ENCODE measurements at regions not wholly inside any gene's neighbourhood (a gene's known extent, or its start where the extent isn't known, plus 50 kb on each side); places are given as distances from the start of the nearest gene placed in this dataset.
A peak's percentile ranks its signal among the peaks of the same experiment; 100 is the strongest.

- TF ChIP-seq CTCF (IDR thresholded peaks at IDR 0.05; ENCODE audit: low read depth, low read length) (no peak), EZH2phosphoT487 (IDR thresholded peaks at IDR 0.05; ENCODE audit: low read depth) (no peak)
- Histone ChIP-seq H3K27ac (ENCODE audit: low read length) (no peak overlapping the region), H3K4me2 (ENCODE audit: low read length) (no peak overlapping the region), H3K4me3 (ENCODE audit: low read length) (no peak overlapping the region), H3K36me3 (replicated peaks; ENCODE audit: low read depth, low read length) (no peaks in the 10 kb centered on the region), H3K27me3 (ENCODE audit: low read depth, low read length) (no peaks in the 10 kb centered on the region), H3K79me2 (ENCODE audit: low read length) (no peaks in the 10 kb centered on the region), H3K4me1 (ENCODE audit: low read length) (no peaks in the 10 kb centered on the region), H3K9me3 (ENCODE audit: insufficient read depth, low read length) (no peaks in the 10 kb centered on the region), H2AFZ (ENCODE audit: low read depth, low read length) (no peak overlapping the region), H4K20me1 (ENCODE audit: insufficient read depth, low read length) (no peaks in the 10 kb centered on the region), H3K9ac (ENCODE audit: low read length) (no peak overlapping the region)
Measured at GRCh38 chr1:115547696-115548095, 94.1 kb upstream of the VANGL1 start.

- Histone ChIP-seq H2AFZ (ENCODE audit: low read depth, low read length) (no peak overlapping the region), H3K4me3 (ENCODE audit: low read length) (no peak overlapping the region), H3K4me2 (ENCODE audit: low read length) (no peak overlapping the region), H3K27ac (ENCODE audit: low read length) (no peak overlapping the region), H3K79me2 (ENCODE audit: low read length) (no peaks in the 10 kb centered on the region), H3K4me1 (ENCODE audit: low read length) (no peaks in the 10 kb centered on the region), H3K27me3 (ENCODE audit: low read depth, low read length) (no peaks in the 10 kb centered on the region), H3K9me3 (ENCODE audit: insufficient read depth, low read length) (no peaks in the 10 kb centered on the region), H3K36me3 (replicated peaks; ENCODE audit: low read depth, low read length) (no peaks in the 10 kb centered on the region), H3K9ac (ENCODE audit: low read length) (no peak overlapping the region), H4K20me1 (ENCODE audit: insufficient read depth, low read length) (no peaks in the 10 kb centered on the region)
- no peak for TF ChIP-seq CTCF (IDR thresholded peaks at IDR 0.05; ENCODE audit: low read depth, low read length)
- no peak for TF ChIP-seq EZH2phosphoT487 (IDR thresholded peaks at IDR 0.05; ENCODE audit: low read depth)
Measured at GRCh38 chr1:115546846-115547245, 94.9 kb upstream of the VANGL1 start.

GRCh38 chr1:115545791-115546733 lies 95.7 kb upstream of the VANGL1 start:
- H4K20me1 ChIP-seq (ENCODE audit: insufficient read depth, low read length) = no peaks in the 10 kb centered on the region
- H3K79me2 ChIP-seq (ENCODE audit: low read length) = no peaks in the 10 kb centered on the region
- no peak overlapping the region for H3K27ac ChIP-seq (ENCODE audit: low read length)
- no peak for TF ChIP-seq EZH2phosphoT487 (IDR thresholded peaks at IDR 0.05; ENCODE audit: low read depth)
- TF ChIP-seq CTCF (IDR thresholded peaks at IDR 0.05; ENCODE audit: low read depth, low read length) = peak; percentile 29; the same call in 1 of the 2 replicates
- H3K4me3 ChIP-seq (ENCODE audit: low read length) = no peak overlapping the region
- H3K36me3 ChIP-seq (replicated peaks; ENCODE audit: low read depth, low read length) = no peaks in the 10 kb centered on the region
- no peaks in the 10 kb centered on the region for H3K9me3 ChIP-seq (ENCODE audit: insufficient read depth, low read length)
- H2AFZ ChIP-seq (ENCODE audit: low read depth, low read length) = 0 out of 2 replicates have a peak overlapping the region, but pooled peaks have one; percentile 21
- H3K9ac ChIP-seq (ENCODE audit: low read length) = no peak overlapping the region
- no peaks in the 10 kb centered on the region for H3K4me1 ChIP-seq (ENCODE audit: low read length)
- no peaks in the 10 kb centered on the region for H3K27me3 ChIP-seq (ENCODE audit: low read depth, low read length)
- no peak overlapping the region for H3K4me2 ChIP-seq (ENCODE audit: low read length)

- TF ChIP-seq EZH2phosphoT487 (IDR thresholded peaks at IDR 0.05; ENCODE audit: low read depth) (no peak), CTCF (IDR thresholded peaks at IDR 0.05; ENCODE audit: low read depth, low read length) (no peak)
- no peak overlapping the region for H3K9ac ChIP-seq (ENCODE audit: low read length)
- no peaks in the 10 kb centered on the region for H3K27me3 ChIP-seq (ENCODE audit: low read depth, low read length)
- no peak overlapping the region for H3K27ac ChIP-seq (ENCODE audit: low read length)
- no peaks in the 10 kb centered on the region for H4K20me1 ChIP-seq (ENCODE audit: insufficient read depth, low read length)
- no peaks in the 10 kb centered on the region for H3K9me3 ChIP-seq (ENCODE audit: insufficient read depth, low read length)
- H3K4me1 ChIP-seq (ENCODE audit: low read length) = no peaks in the 10 kb centered on the region
- no peak overlapping the region for H2AFZ ChIP-seq (ENCODE audit: low read depth, low read length)
- H3K4me3 ChIP-seq (ENCODE audit: low read length) = no peak overlapping the region
- H3K4me2 ChIP-seq (ENCODE audit: low read length) = no peak overlapping the region
- no peaks in the 10 kb centered on the region for H3K36me3 ChIP-seq (replicated peaks; ENCODE audit: low read depth, low read length)
- no peaks in the 10 kb centered on the region for H3K79me2 ChIP-seq (ENCODE audit: low read length)
Measured at GRCh38 chr1:115545096-115545720, 96.6 kb upstream of the VANGL1 start.
